A549 (cell line): ENCODE measurements at regions not wholly inside any gene's neighbourhood (a gene's known extent, or its start where the extent isn't known, plus 50 kb on each side); places are given as distances from the start of the nearest gene placed in this dataset.

ENCODE experiments used
- BHLHE40 ChIP-seq: IDR thresholded peaks from 2 replicates; pipeline ENCODE4 v1.6.1; 2012; ENCODE audit warnings: low read depth, low read length, inconsistent platforms
- CBX2 ChIP-seq: fragments of 200-600 bp; sonication (generic); IDR thresholded peaks from 2 replicates; pipeline ENCODE4 v1.6.1; 2016; ENCODE audit warnings: low read depth, mild to moderate bottlenecking, borderline replicate concordance
- CEBPB ChIP-seq, 2 experiments: fragments of >200 bp in 1 of 2; sonication (Bioruptor Twin) in 1 of 2; formaldehyde crosslinking in 1 of 2; IDR thresholded peaks; 2 replicates each; pipeline ENCODE4 v1.6.1; 2012 to 2016
- JUNB ChIP-seq: fragments of >200 bp; sonication (Bioruptor Twin); formaldehyde crosslinking; IDR thresholded peaks from 2 replicates; pipeline ENCODE4 v1.6.1; 2016
- MAFK ChIP-seq: fragments of 450-650 bp; IDR thresholded peaks from 2 replicates; pipeline ENCODE4 v1.6.1; 2014; ENCODE audit not compliant: partially characterized antibody
- NR3C1 ChIP-seq: fragments of >200 bp; sonication (Bioruptor Twin); formaldehyde crosslinking; IDR thresholded peaks from 3 replicates; pipeline ENCODE4 v1.6.1; 2017
- POLR2A ChIP-seq: IDR thresholded peaks from 2 replicates; pipeline ENCODE4 v1.6.1; 2012; ENCODE audit warnings: mild to moderate bottlenecking, low read length
- POLR2AphosphoS2 ChIP-seq: conservative IDR thresholded peaks from 2 replicates; pipeline ENCODE4 v1.6.1; 2012; ENCODE audit warnings: low read length, improper control_type of control experiment, inconsistent platforms
- RAD21 ChIP-seq, 2 experiments: fragments of >200 bp in 1 of 2; sonication (Bioruptor Twin) in 1 of 2; formaldehyde crosslinking in 1 of 2; IDR thresholded peaks in 1 of 2; conservative IDR thresholded peaks in 1 of 2; 2 replicates in 1 of 2; 3 replicates in 1 of 2; pipeline ENCODE4 v1.6.1; 2012 to 2018; ENCODE audit warnings: inconsistent platforms in 1 of 2
- TF ChIP-seq, protein P1 (sequence below): fragments of >200 bp; sonication (Bioruptor Twin); formaldehyde crosslinking; IDR thresholded peaks from 3 replicates; pipeline ENCODE4 v1.5.1; 2016
- TF ChIP-seq, protein P2 (sequence below): IDR thresholded peaks from 2 replicates; pipeline ENCODE4 v1.6.1; 2012

GRCh38 chr18:3357516-3357915 lies 92.5 kb upstream of the TGIF1 start:
- TF ChIP-seq, protein P1, sequence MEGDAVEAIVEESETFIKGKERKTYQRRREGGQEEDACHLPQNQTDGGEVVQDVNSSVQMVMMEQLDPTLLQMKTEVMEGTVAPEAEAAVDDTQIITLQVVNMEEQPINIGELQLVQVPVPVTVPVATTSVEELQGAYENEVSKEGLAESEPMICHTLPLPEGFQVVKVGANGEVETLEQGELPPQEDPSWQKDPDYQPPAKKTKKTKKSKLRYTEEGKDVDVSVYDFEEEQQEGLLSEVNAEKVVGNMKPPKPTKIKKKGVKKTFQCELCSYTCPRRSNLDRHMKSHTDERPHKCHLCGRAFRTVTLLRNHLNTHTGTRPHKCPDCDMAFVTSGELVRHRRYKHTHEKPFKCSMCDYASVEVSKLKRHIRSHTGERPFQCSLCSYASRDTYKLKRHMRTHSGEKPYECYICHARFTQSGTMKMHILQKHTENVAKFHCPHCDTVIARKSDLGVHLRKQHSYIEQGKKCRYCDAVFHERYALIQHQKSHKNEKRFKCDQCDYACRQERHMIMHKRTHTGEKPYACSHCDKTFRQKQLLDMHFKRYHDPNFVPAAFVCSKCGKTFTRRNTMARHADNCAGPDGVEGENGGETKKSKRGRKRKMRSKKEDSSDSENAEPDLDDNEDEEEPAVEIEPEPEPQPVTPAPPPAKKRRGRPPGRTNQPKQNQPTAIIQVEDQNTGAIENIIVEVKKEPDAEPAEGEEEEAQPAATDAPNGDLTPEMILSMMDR = no peak
- TF ChIP-seq CEBPB (IDR thresholded peaks at IDR 0.05) (no peak), POLR2A (no peak), MAFK (no peak), JUNB (no peak), NR3C1 (no peak), RAD21 (conservative IDR thresholded peaks at IDR 0.05 in 1 of 2, IDR thresholded peaks at IDR 0.05 in 1 of 2) (no peak), CBX2 (no peak), BHLHE40 (no peak), POLR2AphosphoS2 (no peak)
- TF ChIP-seq, protein P2, sequence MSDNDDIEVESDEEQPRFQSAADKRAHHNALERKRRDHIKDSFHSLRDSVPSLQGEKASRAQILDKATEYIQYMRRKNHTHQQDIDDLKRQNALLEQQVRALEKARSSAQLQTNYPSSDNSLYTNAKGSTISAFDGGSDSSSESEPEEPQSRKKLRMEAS = no peak
